ENCODE measurements at regions not wholly inside any gene's neighbourhood (a gene's known extent, or its start where the extent isn't known, plus 50 kb on each side); places are given as distances from the start of the nearest gene placed in this dataset.

DNA sequence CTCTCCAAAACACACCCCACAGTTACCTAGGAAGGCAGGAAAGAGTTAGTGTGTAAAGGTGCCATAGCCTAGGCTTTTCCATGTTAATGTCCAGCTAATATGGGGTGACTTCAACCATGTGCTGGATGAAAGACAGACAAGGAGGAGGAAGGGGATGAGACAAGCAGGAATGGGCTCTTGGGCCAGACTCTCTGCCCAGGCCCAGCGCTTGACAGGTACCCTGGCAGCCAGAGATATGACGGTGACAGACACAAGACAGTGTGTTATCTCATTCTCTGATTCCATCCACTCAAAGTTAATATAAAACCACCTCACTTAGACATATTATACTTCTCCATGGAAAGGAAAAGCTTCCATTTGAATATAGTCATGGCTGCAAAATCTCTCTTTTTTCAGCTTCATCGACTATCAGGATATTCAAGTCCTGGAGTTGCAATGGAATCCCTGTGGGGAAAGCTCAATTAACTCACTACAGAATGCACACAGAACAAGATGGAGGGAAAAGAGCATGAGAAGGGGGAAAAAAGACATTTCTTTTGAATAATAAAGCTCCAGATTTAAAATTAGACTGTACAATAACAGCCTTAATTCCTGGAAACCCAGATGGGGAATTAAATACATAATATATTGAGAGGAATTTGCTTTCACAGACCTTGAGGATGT, 596.7 kb downstream of the TOX3 start:
- no peak for DNase-seq (ENCODE audit: low spot score)
- in situ Hi-C loops (cut with HindIII; ENCODE audit: low sequenced_read_pairs): no loop called here

DNA sequence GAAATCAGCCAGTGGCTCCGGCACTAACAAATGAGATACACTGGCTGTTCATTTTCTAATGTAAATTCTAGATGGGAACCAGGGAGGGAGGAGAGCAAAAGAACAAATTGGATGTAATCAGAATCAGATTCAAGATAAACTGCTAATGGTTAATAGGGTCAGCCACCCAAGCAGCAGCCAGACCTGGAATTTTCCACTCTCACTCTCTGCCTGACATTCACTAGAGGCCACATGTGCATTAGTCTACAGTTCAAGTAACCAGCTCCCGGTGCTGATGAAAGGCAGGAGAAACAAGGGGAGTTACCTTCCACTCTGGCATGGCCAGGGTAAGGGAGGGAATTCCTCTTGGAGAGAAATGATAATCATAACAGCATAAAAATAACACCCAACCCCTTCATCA, 597.7 kb downstream of the TOX3 start:
- no peak for DNase-seq (ENCODE audit: low spot score)
- in situ Hi-C loops (cut with HindIII; ENCODE audit: low sequenced_read_pairs): no loop called here

DNA sequence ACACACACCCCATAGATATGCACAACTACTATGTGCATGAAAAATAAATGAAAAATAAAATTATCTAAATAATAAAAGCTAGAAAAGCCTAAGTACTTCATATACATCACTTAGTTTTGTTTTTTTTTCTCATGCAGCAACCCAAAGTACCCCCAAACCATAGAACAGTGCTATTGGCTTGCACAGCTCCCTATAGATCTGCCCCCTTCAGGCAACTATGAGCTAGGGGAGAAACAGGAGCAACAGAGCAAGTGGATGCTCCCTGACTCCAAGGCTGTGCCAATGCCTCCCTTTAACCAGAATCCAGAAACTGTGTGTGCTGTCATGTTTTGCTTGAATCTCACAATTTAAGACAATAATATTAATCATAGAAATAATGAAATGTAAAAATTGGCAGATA, 605.5 kb downstream of the TOX3 start:
- DNase-seq (ENCODE audit: low spot score): no peak
- in situ Hi-C loops (cut with HindIII; ENCODE audit: low sequenced_read_pairs): no loop called here

DNA sequence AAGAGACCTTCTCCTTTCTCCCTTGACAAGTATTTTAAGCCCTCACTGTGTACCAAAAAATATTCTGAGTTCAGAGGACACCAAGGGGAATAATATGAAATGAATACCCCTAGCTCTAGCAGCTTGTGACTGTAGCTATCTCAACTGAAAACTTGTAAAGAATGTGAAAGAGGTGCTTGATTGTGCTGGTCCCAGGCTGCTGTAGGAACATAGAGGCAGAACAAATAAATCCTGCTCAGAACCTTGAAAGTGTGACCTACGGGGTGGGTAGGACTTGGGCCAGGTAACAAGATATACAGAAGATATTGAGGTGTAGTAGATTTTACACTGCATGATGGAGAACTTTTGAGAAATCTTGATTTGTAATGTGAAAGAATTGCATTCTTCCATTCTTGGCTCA, 606.8 kb downstream of the TOX3 start:
- no peak for DNase-seq (ENCODE audit: low spot score)
- in situ Hi-C loops (cut with HindIII; ENCODE audit: low sequenced_read_pairs): no loop called here

DNA sequence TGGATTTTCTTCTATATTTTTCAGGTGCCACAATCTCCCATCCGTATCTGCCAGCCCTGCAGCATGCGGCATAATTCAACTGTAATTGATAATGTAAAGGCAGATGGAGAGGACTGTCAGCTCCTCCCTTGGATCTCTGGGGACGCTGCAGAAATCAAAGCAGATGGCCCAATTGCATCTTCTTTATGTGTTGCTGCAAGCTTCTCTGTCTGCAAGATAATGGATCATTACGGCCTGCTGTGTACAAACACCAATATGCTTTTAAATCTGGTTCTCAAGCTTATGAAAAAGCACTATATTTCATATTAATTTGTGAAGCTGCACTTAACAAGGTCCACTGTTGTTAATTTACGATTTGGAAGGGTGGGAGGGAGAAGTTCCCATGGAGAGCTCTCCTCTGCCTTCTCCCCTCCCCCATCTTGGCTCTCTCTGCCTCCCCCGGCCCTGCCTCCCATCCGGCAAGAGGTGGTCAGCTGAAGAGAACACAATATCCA, 607.5 kb downstream of the TOX3 start:
- no peak for DNase-seq (ENCODE audit: low spot score)

DNA sequence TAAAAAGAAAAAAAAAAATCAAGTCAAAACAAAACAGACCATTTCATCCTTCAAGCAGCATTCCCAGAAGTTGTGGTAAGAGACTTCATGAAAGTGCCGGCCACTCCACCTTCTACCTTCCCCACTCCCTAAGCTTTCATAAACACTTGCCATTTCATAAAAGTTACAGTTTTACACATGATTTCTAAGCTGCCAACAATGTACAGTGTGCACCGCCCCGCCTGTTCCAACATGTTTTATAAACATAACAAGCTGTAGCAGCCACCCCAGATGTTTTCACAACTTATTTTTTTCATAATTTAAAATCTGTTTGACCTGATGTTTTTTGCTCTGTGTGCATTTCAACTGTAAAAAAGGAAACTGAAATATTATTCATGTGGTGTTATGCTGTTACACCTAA, 608.1 kb downstream of the TOX3 start:
- in situ Hi-C loops (cut with HindIII; ENCODE audit: low sequenced_read_pairs): no loop called here
- no peak for DNase-seq (ENCODE audit: low spot score)

More for the DNA sequence above, 607.5 kb downstream of the TOX3 start:
- in situ Hi-C loops (cut with HindIII; ENCODE audit: low sequenced_read_pairs): no loop called here

DNA sequence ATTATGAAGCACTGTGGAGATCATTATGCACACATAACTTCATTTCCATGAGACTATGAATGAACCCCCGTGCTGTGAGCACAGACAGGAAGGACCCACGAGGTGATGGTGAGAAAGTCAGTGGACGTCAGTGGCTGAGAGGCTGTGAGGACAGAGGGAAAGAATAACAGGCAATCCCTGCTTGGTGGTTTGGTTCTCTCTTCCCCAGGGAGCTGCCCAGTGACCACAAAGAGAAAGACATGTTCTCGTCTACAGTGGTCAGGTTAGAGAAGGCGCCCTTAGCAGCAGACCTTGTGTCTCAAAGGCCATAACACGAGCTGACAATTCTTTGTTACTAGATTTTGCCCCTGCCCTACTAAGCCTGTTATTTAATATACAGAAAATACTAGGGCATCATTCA, 609.2 kb downstream of the TOX3 start:
- DNase-seq (ENCODE audit: low spot score): no peak
- in situ Hi-C loops (cut with HindIII; ENCODE audit: low sequenced_read_pairs): no loop called here

DNA sequence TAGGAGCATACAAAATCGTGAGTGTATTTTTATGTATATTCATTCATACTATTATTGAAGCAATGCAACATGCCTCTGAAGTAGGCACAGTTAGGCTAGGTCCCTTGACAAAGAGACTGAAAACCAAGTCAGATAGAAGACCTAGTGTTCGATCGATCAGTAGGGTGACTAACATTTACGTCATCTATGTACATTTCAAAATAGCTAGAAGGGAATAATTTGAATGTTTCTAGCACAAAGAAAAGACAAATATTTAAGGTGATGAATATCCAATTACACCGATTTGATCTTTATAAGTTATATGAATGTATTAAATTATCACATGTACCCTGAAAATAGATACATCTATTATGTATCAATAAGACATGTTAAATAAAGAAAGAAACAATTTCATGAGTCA, 610.1 kb downstream of the TOX3 start:
- DNase-seq (ENCODE audit: low spot score): no peak
- in situ Hi-C loops (cut with HindIII; ENCODE audit: low sequenced_read_pairs): no loop called here

DNA sequence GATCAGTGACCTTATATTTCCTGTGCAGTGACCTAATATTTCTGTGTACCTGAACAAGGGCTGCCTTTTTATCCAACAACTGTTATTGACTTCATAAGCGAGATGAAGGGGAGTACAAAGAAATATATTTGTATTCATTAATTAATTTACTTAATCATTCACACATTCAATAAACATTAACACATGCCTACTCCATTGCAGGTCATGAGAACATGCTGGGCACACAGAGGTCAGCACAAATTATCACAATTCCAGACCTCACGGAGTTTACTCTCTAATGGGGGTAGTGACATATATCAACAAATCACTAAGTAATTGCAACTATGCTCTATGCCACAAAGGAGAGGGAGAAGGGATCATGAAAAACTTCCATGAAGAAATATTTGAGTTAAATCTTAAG, 614.6 kb downstream of the TOX3 start:
- in situ Hi-C loops (cut with HindIII; ENCODE audit: low sequenced_read_pairs): no loop called here
- no peak for DNase-seq (ENCODE audit: low spot score)

DNA sequence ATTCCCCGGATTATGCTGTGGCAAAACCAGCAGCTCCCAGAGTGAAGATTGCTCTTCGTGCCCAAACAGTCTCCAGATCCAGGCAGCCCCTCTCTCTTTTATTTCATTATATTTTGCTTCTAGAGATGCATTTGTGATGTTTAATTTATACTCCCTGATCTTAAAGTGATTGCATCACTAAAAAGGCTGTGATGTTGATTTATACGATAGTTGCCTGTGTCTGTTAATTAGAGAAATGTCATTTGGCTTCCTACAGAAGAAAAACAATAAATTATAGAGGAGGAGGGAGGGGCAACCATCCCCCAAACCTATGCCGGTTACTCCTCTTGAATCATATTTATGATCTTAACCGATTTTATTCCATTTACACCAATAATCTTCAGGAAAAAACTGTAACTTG, 615.3 kb downstream of the TOX3 start:
- in situ Hi-C loops (cut with HindIII; ENCODE audit: low sequenced_read_pairs): no loop called here
- DNase-seq (ENCODE audit: low spot score): no peak

DNA sequence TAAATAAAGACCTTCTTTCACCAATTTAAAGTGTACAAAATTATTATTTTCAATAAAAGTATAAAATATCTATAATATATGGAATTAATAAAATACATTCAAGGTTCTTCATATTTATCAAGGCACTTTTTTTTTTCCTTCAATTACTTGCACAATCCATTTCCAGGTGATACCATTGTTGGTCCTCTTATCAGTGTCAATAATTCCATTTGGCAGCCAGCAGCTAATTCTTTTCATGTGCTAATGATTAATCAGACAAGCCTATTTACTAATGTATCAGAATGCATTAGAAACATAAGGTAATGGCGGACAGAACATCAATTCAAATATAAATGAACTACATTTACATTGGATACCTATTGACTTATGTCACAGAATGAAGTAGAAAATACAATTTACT, 622.2 kb downstream of the TOX3 start:
- no peak for DNase-seq (ENCODE audit: low spot score)
- in situ Hi-C loops (cut with HindIII; ENCODE audit: low sequenced_read_pairs): no loop called here

DNA sequence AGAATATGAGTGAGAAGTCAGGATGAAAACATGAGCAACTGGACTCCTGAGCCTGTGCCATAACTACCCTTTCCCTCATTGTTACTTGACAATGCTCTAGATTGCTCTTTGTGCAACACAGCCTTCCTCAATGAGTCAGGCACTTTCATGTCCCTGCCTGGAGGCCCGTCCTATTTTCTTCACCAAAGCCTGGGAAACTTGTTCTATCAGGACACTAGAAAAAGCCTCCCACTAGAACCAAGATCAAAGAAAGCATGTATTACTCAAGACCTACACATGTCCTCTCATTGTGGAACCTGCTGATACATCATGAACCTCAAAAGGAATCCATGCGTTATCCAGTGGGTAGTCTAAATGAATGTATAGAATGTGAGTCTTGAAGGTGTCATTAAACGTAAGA, 624.5 kb downstream of the TOX3 start:
- in situ Hi-C loops (cut with HindIII; ENCODE audit: low sequenced_read_pairs): no loop called here
- DNase-seq (ENCODE audit: low spot score): no peak

DNA sequence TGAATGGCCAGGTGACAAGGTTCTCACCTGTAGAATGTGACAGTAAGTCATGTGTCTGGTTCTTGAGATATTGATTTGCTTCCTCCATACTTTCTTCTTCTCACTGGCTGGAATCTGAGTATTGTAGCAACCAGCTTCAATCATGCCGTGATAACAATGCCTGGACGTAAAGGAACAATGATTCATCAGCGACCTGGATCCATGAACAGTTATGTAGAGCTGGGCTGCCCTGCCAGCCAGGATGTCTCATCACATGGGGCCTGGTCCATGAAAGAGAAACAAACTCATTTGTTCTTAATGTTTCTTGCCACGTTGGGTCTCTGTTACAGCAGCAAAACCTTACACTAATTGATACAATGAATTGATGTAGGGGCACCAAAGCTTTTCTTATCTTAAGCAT, 627.2 kb downstream of the TOX3 start:
- in situ Hi-C loops (cut with HindIII; ENCODE audit: low sequenced_read_pairs): no loop called here
- DNase-seq (ENCODE audit: low spot score): no peak

DNA sequence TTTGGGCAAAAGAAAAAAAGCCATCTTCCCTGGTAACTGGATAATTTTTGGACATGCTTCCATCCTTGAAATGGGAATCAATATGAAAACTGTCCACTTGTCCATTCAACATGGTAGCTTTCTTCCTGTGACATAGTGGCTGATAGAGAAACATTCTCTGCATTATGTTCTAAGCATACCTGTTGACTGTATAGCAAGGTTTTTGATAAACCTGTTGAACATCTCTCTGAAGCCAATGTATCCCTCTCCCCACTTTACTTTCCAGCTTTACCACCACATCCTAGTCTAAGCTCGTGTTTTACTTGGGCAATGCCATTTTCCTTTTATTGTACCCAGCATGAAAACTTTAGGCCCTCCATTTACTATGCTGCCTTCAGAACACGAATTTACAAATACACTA, 630.1 kb downstream of the TOX3 start:
- no peak for DNase-seq (ENCODE audit: low spot score)
- in situ Hi-C loops (cut with HindIII; ENCODE audit: low sequenced_read_pairs): no loop called here

DNA sequence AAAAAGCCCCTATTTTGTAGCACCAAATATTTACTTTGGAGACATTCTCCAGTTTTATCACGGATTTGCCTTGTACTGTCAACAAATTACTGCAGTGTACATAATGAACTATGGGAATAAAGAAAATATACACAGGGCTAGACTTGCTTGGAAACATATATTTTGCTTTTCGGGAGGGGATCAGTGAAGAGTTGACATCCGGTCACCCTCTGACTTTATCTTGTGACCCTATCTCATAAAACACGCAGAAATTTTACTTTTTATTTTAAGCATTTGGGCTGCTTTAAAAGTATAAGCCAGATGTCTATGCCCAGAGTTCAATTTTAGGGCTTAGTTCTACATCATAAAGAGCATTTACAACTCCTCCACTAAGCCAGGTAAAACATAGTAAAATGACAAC, 630.7 kb downstream of the TOX3 start:
- no peak for DNase-seq (ENCODE audit: low spot score)
- in situ Hi-C loops (cut with HindIII; ENCODE audit: low sequenced_read_pairs): no loop called here

DNA sequence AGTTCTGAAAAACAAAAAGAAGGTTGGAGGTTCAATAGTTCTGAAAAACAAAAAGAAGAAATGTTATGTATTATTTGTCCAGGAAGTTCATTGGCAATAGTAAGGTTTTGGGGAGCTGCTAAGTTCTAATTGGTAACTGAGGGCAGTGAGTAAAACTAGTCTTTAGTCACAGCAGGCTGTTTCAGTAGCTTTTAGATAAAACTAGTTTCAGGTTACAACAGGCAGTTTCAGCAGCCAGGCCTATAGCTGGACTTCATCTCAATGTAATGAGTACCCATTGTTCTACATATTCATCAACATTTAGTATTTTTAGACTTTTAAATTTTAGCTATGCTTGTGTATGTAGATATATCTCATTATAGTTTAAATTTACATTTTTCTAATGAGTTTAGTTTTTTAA, 639.3 kb downstream of the TOX3 start:
- no peak for DNase-seq (ENCODE audit: low spot score)
- in situ Hi-C loops (cut with HindIII; ENCODE audit: low sequenced_read_pairs): no loop called here

DNA sequence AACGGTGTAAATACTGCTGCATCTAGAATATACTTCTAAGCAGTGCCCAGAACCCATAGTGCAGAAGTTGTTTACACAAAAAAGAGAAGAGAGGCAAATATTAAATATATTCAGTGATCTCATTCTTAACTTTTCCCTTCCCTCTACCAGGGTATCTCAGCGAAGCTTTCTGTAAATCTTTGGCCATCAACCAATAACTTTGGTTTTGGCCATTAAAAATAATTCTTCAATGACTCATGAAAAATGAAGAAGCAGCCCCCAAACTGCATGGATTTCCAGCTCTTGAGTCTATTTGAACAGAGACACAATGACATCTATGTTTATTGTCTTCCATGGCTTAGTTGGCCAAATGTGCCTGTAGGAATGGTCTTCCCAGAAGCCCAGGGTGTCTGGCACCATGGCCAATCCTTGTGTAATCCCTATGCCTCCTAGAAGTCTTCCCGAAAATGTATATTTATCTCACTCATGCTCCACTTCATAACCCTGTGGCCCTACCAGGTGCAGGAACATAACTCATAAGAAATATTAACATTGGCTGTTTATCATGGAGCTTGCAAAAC, 646.6 kb downstream of the TOX3 start:
- DNase-seq (ENCODE audit: low spot score): no peak
- in situ Hi-C loops (cut with HindIII; ENCODE audit: low sequenced_read_pairs): no loop called here

DNA sequence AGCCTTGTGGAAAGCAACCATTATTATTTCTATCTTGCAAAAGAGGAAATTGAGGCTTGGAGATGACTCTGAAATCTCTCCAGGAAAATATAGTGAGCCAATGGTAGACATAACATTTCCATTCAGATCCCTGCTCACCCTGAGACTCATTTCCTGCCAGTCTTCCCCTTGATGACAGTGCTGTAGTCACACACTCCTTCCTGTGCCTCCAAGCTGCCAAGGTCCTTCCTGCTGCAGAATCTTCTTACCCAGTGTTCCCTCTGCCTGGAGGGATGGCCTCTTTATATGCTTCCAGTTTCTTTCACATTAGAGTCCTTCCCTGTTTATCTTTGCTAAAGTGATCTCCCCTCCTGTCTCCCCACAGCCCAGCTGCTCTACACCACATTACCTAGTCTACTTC, 648.1 kb downstream of the TOX3 start:
- in situ Hi-C loops (cut with HindIII; ENCODE audit: low sequenced_read_pairs): no loop called here
- no peak for DNase-seq (ENCODE audit: low spot score)

DNA sequence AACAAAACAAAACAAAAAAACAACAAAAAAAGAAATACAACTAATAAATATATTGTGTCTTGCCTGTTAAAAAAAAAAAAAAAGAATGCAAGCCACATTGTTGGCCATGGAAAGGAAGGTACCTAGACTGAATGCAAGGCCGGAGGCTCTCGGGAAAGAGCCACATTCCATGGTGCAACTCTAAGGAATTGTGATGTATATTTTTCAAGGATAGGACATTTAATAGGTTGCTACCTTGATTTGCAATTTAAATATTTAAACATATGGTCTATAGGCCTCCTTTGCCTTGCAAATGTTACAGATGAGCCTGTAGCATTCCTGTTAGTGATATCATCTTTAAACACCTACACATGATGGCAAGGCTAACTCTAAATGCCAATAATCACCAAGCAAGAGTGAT, 650.9 kb downstream of the TOX3 start:
- in situ Hi-C loops (cut with HindIII; ENCODE audit: low sequenced_read_pairs): no loop called here
- DNase-seq (ENCODE audit: low spot score): no peak

DNA sequence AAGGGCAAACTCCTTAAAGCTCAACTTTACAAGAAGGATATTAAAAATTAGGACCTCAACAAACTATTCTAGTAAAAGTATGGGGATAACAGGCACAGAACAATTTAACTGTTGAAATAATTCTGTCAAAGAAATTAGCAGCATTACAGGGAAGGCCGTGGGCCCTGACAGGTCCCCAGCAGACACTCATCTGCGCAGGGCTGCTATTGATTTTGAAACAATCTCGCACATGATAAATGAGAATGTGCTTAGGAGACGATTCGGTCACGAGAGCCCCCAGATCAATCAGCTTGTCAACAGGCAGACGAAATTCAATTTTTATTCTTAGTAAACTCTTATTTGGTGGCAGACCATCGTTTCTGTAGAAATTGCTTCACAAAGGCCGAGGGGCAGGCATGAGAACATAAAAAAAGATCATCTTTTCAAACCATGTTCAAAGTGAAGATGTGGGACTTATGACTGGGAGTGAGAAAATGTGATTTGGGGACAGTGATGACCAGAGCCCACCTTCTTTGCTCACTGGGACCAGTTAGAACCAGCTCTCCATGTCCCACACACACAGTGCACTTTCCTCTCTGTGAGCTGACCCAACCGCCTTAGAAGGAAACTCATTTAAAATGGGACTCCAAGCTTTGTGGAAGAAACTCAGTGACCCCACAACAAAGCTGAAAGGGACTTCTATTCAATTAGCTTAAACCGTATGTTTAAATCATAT, 654.5 kb downstream of the TOX3 start:
- DNase-seq (ENCODE audit: low spot score): no peak
- in situ Hi-C loops (cut with HindIII; ENCODE audit: low sequenced_read_pairs): no loop called here

DNA sequence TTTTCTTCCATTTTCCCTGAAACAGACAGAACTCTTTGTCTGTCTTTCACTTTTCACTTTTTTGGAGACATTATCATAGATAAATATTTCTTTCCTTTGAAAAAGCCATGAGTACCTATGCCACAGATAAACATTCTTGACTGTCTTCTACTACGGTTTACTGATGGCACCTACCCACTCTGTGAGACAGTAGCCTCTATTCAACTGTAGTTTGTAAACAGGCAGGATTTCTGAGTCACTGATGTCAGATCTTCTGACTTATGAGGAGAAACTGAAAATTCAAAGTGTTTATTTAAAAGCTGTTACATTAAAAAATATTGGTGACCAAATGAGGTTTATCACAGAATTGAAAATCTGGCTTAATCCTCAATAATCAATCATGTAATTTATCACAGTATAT, 658.4 kb downstream of the TOX3 start:
- in situ Hi-C loops (cut with HindIII; ENCODE audit: low sequenced_read_pairs): no loop called here

More for the DNA sequence above, 658.4 kb downstream of the TOX3 start:
- no peak for DNase-seq (ENCODE audit: low spot score)
